HCT116 (cell line): ENCODE measurements at regions not wholly inside any gene's neighbourhood (a gene's known extent, or its start where the extent isn't known, plus 50 kb on each side); places are given as distances from the start of the nearest gene placed in this dataset.

Experiments
- ATAC-seq: fragments of 200-7000 bp; cut with Tn5 transposase; 2 replicates; pipeline ENCODE4 v1.9.1; 2020; ENCODE audit warnings: mild to moderate bottlenecking, moderate library complexity
- BruUV-seq: library from RNA; stranded (reverse); fragments of 400-500 nt; replicated peaks from 2 replicates; lab custom pipeline; 2021; lab: Mats Ljungman, UMichigan
- CTCF ChIA-PET: fragments of 300-600 bp; sonication (Branson Sonifier 250); formaldehyde crosslinking; loops from one replicate; lab custom pipeline; 2021; ENCODE audit warnings: antibody characterized with exemption; lab: Charles Lee
- POLR2A ChIA-PET: fragments of 300-600, 350-600 bp; sonication (Branson Sonifier 250); formaldehyde crosslinking; loops from one replicate; lab custom pipeline; 2021; ENCODE audit warnings: antibody characterized with exemption; lab: Charles Lee
- RAD21 ChIA-PET, 2 experiments: fragments of 300-600 bp; sonication (Branson Sonifier 250); formaldehyde crosslinking; loops; one replicate each; lab custom pipeline; 2023; ENCODE audit warnings: low total read pairs in 2 of 2; ENCODE audit not compliant: uncharacterized antibody in 2 of 2, unreplicated experiment in 2 of 2, low non-redundant PET in 1 of 2; lab: Charles Lee
- DNase-seq: peaks from one replicate; pipeline ENCODE4 v3.0.0-alpha.2; 2010; ENCODE audit warnings: low read depth, low spot score
- H2AFZ ChIP-seq: fragments of 200-600 bp; shearing (Covaris generic), sonication (generic); 2 replicates; pipeline ENCODE4 v1.6.1; 2017; ENCODE audit warnings: low read depth, mixed run types, mixed read lengths, antibody characterized with exemption, low read length; ENCODE audit not compliant: poor library complexity, severe bottlenecking
- H3K27ac ChIP-seq: 2 replicates; pipeline ENCODE4 v1.5.1; 2012; ENCODE audit warnings: low read depth, low read length
- H3K27me3 ChIP-seq: fragments of 200-600 bp; sonication (generic); 2 replicates; pipeline ENCODE4 v1.6.1; 2016; ENCODE audit warnings: mixed run types, low read length, mixed read lengths; ENCODE audit not compliant: insufficient read depth
- H3K36me3 ChIP-seq, 2 experiments: fragments of 200-500 bp in 1 of 2; fragments of 200-600 bp in 1 of 2; sonication (Bioruptor generic) in 1 of 2; sonication (generic) in 1 of 2; 2 replicates each; pipeline versions ENCODE4 v1.5.1 to v1.6.1; 2014 to 2016; ENCODE audit warnings: low read length in 2 of 2, inconsistent platforms in 1 of 2, mixed read lengths in 1 of 2, mixed run types in 1 of 2; ENCODE audit not compliant: insufficient read depth in 2 of 2, control insufficient read depth in 1 of 2
- H3K4me1 ChIP-seq, 2 experiments: fragments of 200-600 bp in 1 of 2; sonication (generic) in 1 of 2; 2 replicates each; pipeline versions ENCODE4 v1.5.1 to v1.6.1; 2012 to 2017; ENCODE audit warnings: low read length in 2 of 2, inconsistent platforms in 1 of 2, mild to moderate bottlenecking in 1 of 2, mixed read lengths in 1 of 2, mixed run types in 1 of 2, moderate library complexity in 1 of 2; ENCODE audit not compliant: insufficient read depth in 2 of 2, control insufficient read depth in 1 of 2
- H3K4me2 ChIP-seq: fragments of 200-600 bp; sonication (generic); 2 replicates; pipeline ENCODE4 v1.6.1; 2017; ENCODE audit warnings: mixed run types, low read length, mixed read lengths
- H3K4me3 ChIP-seq, 2 experiments: fragments of 200-600 bp in 1 of 2; sonication (generic) in 1 of 2; replicated peaks in 1 of 2; 2 replicates each; pipeline ENCODE4 v1.5.1; 2011 to 2016; ENCODE audit warnings: low read length in 2 of 2, control low read depth in 1 of 2, low read depth in 1 of 2, mild to moderate bottlenecking in 1 of 2, mixed read lengths in 1 of 2, mixed run types in 1 of 2
- H3K79me2 ChIP-seq: fragments of 200-600 bp; sonication (generic); 2 replicates; pipeline ENCODE4 v1.6.1; 2017; ENCODE audit warnings: mild to moderate bottlenecking, mixed run types, low read length, moderate library complexity, mixed read lengths; ENCODE audit not compliant: insufficient read depth
- H3K9ac ChIP-seq: fragments of 200-600 bp; sonication (generic); 2 replicates; pipeline ENCODE4 v1.6.1; 2016; ENCODE audit warnings: low read length, mixed read lengths
- H3K9me2 ChIP-seq: fragments of 200-600 bp; sonication (generic), shearing (Covaris generic); 2 replicates; pipeline ENCODE4 v1.6.1; 2017; ENCODE audit warnings: mixed run types, mild to moderate bottlenecking, moderate library complexity; ENCODE audit not compliant: insufficient read depth
- H3K9me3 ChIP-seq, 2 experiments: fragments of 200-500 bp in 1 of 2; fragments of 200-600 bp in 1 of 2; sonication (Bioruptor generic) in 1 of 2; sonication (generic) in 1 of 2; 2 replicates each; pipeline ENCODE4 v1.6.1; 2014 to 2017; ENCODE audit warnings: low read length in 2 of 2, mixed read lengths in 2 of 2, inconsistent platforms in 1 of 2, low read depth in 1 of 2, mild to moderate bottlenecking in 1 of 2, mixed run types in 1 of 2, moderate library complexity in 1 of 2; ENCODE audit not compliant: control insufficient read depth in 1 of 2, insufficient read depth in 1 of 2
- H4K20me1 ChIP-seq: fragments of 200-600 bp; sonication (generic), shearing (Covaris generic); 2 replicates; pipeline ENCODE4 v1.6.1; 2017; ENCODE audit warnings: mixed run types, mild to moderate bottlenecking, moderate library complexity; ENCODE audit not compliant: insufficient read depth
- CBX3 ChIP-seq: IDR thresholded peaks from 2 replicates; pipeline ENCODE4 v1.6.1; 2012; ENCODE audit warnings: low read depth
- CEBPB ChIP-seq: IDR thresholded peaks from 2 replicates; pipeline ENCODE4 v1.6.1; 2012; ENCODE audit warnings: low read depth
- EGR1 ChIP-seq: IDR thresholded peaks from 2 replicates; pipeline ENCODE4 v1.6.1; 2012; ENCODE audit warnings: low read depth
- ELF1 ChIP-seq: IDR thresholded peaks from 2 replicates; pipeline ENCODE4 v1.6.1; 2012; ENCODE audit warnings: low read depth, borderline replicate concordance
- EZH2 ChIP-seq: fragments of 200-600 bp; sonication (generic); IDR thresholded peaks from 2 replicates; pipeline ENCODE4 v1.6.1; 2017; ENCODE audit warnings: antibody characterized with exemption, mixed run types
- EZH2phosphoT487 ChIP-seq: fragments of 200-600 bp; IDR thresholded peaks from 2 replicates; pipeline ENCODE4 v1.6.1; 2018; ENCODE audit warnings: antibody characterized with exemption, borderline replicate concordance
- JUND ChIP-seq: IDR thresholded peaks from 2 replicates; pipeline ENCODE4 v1.6.1; 2012
- RAD21 ChIP-seq: IDR thresholded peaks from 2 replicates; pipeline ENCODE4 v1.6.1; 2012; ENCODE audit warnings: low read depth, mild to moderate bottlenecking
- SRF ChIP-seq: IDR thresholded peaks from 2 replicates; pipeline ENCODE4 v1.6.1; 2012; ENCODE audit warnings: low read depth
- TCF7L2 ChIP-seq: IDR thresholded peaks from 2 replicates; pipeline ENCODE4 v1.7.0; 2011; ENCODE audit warnings: borderline replicate concordance, inconsistent platforms; ENCODE audit not compliant: insufficient read depth, insufficient read length; ENCODE audit errors: extremely low read depth
- YY1 ChIP-seq: IDR thresholded peaks from 2 replicates; pipeline ENCODE4 v1.6.1; 2011; ENCODE audit warnings: low read length, low read depth, moderate library complexity, mild to moderate bottlenecking; ENCODE audit not compliant: insufficient replicate concordance; ENCODE audit errors: extremely low read depth
- ZFX ChIP-seq: fragments of 450-650 bp; IDR thresholded peaks from 2 replicates; pipeline ENCODE4 v1.6.1; 2017
- intact Hi-C: fragments of 100-400 bp; cut with micrococcal nuclease; formaldehyde crosslinking; loops from 2 replicates; pipeline ENCODE4 v1.10.0; 2022
- TF ChIP-seq, protein P1 (sequence below): IDR thresholded peaks from 2 replicates; pipeline ENCODE4 v1.6.1; 2011; ENCODE audit warnings: mild to moderate bottlenecking, low read length, moderate library complexity; ENCODE audit not compliant: insufficient replicate concordance; ENCODE audit errors: extremely low read depth
- TF ChIP-seq, protein P2 (sequence below): IDR thresholded peaks from 2 replicates; pipeline ENCODE4 v1.6.1; 2012

DNA sequence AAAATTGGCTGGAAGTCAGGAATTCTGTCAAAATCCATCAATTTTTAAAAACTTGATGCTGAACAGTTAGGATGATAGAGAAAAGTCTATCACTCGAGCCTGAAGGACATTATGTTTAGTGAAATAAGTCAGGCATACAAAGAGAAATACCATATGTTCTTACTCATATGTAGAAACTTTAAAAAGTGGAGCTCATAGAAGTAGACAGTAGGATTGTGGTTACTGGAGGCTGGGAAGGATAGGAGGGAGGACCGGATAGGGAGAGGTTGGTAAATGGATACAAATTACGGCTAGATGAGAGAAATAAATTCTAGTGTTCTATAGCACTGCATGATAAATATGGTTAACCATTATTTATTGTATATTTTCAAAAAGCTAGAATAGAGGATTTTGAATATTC, 389.5 kb upstream of the RASGRP1 start:
- ATAC-seq (no peak), DNase-seq (no peak)
- no peak overlapping the region for H3K4me2 ChIP-seq
- H3K36me3 ChIP-seq: no peaks in the 10 kb centered on the region
- intact Hi-C loops: no loop called here
- CTCF ChIA-PET: no interaction called here
- POLR2A ChIA-PET: no interaction called here
- no peaks in the 10 kb centered on the region for H3K9me2 ChIP-seq
- no TSS peak for BruUV-seq
- no peak overlapping the region for H2AFZ ChIP-seq
- no peak for TF ChIP-seq RAD21
- no peak for TF ChIP-seq ZFX
- TF ChIP-seq, protein P1, sequence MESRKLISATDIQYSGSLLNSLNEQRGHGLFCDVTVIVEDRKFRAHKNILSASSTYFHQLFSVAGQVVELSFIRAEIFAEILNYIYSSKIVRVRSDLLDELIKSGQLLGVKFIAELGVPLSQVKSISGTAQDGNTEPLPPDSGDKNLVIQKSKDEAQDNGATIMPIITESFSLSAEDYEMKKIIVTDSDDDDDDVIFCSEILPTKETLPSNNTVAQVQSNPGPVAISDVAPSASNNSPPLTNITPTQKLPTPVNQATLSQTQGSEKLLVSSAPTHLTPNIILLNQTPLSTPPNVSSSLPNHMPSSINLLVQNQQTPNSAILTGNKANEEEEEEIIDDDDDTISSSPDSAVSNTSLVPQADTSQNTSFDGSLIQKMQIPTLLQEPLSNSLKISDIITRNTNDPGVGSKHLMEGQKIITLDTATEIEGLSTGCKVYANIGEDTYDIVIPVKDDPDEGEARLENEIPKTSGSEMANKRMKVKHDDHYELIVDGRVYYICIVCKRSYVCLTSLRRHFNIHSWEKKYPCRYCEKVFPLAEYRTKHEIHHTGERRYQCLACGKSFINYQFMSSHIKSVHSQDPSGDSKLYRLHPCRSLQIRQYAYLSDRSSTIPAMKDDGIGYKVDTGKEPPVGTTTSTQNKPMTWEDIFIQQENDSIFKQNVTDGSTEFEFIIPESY: no peak
- no peak for TF ChIP-seq JUND
- TF ChIP-seq, protein P2, sequence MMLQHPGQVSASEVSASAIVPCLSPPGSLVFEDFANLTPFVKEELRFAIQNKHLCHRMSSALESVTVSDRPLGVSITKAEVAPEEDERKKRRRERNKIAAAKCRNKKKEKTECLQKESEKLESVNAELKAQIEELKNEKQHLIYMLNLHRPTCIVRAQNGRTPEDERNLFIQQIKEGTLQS: no peak
- TF ChIP-seq ELF1: no peak
- no peak for TF ChIP-seq CBX3
- TF ChIP-seq EGR1: no peak
- TF ChIP-seq EZH2: no peak
- TF ChIP-seq YY1: no peak
- no peak for TF ChIP-seq CEBPB
- no peak for TF ChIP-seq TCF7L2
- TF ChIP-seq EZH2phosphoT487: no peak
- TF ChIP-seq SRF: no peak
- RAD21 ChIA-PET: no interaction called here
- no peak overlapping the region for H3K9ac ChIP-seq
- H3K27ac ChIP-seq: no peak overlapping the region
- no peaks in the 10 kb centered on the region for H3K79me2 ChIP-seq
- no peak overlapping the region for H3K4me3 ChIP-seq
- no peaks in the 10 kb centered on the region for H3K27me3 ChIP-seq
- no peaks in the 10 kb centered on the region; the same call in 1 of the 2 replicates for H4K20me1 ChIP-seq
- H3K4me1 ChIP-seq: no peaks in the 10 kb centered on the region
- no peaks in the 10 kb centered on the region for H3K9me3 ChIP-seq
